Activated CD4-positive, CD25-positive, alpha-beta regulatory T cell treated with anti-CD3 and anti-CD28 coated beads, Interleukin-2, amount 50 U/mL, for 24 hours (primary cell): ENCODE measurements at regions not wholly inside any gene's neighbourhood (a gene's known extent, or its start where the extent isn't known, plus 50 kb on each side); places are given as distances from the start of the nearest gene placed in this dataset.
"Not testable (repeated sequence)": the region's sequence is repeated elsewhere in the genome, so short reads cannot be mapped to it uniquely, and the experiment has no call there.

Experiments
- ATAC-seq, 2 donors: fragments of 150-1000 bp; cut with Tn5 transposase; one replicate each; pipeline ENCODE4 v1.10.0; 2021; ENCODE audit warnings: mild to moderate bottlenecking in 1 of 2, moderate library complexity in 1 of 2

DNA sequence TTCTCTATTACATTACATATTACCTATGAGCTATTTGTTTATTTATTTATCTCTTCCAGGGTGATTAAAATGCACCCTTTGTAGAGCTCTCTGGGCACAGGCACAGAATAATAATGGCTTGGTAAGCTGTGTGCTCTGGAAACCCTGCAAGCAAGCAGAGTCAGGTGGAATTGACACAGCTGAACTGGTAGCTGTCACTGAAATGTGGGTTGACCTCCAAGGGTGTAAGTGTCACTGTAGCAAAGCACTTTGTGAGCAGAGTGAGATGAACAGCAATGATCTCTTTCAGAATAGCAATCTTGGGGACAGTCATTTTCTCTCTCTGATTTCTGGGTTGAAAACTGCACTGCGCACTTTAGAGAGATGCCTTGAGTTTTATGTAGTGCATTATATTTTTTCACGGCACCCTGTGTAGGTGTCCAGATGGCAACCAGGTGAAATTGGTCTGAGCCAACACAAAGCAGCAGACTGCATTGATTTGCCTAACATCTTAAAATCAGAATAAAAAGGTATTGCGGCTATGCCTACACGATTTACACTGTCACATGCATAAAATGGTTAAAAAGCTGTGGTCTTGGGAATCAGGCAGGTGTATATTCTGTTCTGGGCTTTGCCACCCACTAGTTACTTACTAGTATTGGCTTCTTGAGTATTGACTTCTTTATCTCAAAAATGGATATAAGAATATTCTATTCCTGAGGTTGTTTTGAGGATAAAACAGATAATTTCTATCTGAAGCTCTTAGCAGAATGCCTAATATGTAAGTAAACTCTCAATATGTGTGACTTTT, 450.3 kb downstream of the RAPGEF2 start:
- no peak for ATAC-seq

DNA sequence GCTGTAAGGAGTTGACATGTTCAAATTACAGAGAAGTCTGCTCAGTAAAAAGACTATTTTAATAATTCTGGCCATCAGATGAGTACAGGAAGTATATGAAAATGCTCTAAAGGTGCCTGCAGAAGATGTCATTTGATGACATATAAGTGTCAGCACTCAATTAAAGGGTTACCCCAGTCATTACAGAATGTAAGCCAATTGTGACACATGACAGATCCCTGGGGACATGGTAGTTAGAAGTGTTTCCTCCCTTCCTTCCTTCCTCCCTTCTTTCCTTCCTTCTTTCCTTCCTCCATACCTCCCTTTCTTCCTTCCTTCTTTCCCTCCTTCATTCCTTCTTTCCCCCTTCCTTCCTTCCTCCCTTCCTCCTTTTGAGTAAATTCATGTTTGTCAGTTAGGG, 453.0 kb downstream of the RAPGEF2 start:
- no peak for ATAC-seq

DNA sequence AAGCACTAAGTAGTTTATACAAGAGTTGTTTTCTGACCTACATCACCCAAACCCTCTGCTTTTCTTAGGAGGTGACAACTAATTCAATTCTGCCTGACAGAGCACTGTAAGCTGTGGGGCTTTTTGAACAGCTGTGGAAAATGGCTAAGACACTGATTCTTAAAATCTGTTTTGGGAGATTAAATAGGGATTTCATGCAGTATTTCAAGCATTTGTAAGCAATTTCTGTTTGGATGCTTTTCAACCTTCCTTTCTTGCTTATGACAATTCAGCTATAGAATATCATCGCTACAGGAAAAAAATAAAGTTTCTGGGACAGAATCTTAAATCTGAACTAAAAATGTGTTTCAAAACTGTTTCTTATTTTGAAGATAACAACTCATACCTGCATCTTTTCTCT, 459.5 kb downstream of the RAPGEF2 start:
- ATAC-seq, result no peak

DNA sequence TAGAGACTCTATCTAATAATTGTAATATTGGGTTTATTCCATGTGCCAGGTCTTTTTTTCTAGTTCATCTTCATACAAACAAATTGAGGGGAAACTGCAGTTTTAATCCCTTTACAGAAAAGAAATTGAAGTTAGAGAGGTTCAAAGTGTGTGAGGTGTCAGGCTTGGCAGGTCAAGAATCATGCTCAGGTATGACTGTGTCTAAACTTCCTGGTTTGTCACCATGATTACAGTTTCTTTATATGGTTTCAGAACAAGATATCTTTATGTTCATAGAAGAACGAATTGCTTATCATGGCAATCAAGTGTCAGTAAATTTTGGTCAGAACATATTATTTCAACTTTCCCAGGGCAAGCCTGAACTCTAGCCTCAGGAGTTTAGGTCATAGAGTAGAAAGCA, 460.4 kb downstream of the RAPGEF2 start:
- ATAC-seq, result no peak

DNA sequence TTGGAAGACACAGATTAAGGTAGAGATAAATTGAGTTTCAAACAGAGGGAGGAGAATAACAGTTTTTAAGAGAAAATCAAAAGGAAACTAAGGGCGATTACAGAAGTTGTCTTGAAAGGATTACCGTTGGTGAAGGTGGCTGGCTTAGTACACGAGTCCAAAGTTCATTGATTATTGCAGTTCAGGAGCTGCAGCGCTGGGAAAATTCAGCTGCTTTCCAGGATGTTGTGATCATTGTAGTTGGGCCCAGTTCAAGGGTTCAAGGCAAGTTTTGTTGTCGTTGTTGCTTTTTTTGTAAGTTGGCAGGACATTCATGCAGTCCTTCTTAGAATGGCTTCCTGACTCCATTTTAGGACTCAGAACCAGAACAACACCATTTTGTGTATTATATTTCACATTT, 461.7 kb downstream of the RAPGEF2 start:
- ATAC-seq, result no peak

DNA sequence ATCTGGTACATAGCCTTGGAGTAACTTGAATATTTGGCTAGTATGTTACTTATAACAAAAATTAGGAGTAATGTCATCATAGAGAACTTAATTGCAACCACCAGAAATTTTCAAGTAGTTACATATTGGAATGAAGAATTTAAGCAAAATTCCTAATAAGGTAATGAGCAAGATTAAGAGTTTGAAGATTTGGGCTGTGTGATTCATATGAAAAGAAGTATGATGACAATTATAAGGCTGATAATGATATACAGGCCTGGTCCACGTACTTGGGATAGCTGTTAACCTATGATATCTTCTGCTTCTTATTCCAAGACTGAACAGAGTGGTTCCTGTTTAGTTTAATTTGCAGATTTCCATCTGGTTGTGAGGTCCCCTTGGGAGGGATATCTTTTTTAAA, 463.9 kb downstream of the RAPGEF2 start:
- no peak for ATAC-seq

DNA sequence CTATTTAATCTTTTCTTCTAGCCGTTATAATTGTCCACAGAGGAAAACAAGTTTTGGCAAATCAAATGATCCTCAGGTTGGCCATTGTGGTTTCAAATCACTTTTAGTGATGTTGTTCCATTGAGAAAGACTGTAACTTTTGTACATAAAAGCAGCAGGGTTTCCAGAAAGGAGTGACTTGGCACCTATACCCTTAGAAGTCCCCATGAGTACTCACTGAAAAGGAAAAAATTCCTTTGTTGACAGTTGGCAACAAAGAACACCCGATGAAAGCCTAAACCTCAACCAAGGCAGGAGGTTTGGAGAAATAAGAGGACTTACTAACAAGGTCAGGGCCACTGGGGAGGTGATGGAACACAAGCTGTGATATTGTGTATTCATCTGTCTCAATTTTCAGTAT, 474.4 kb downstream of the RAPGEF2 start:
- ATAC-seq, result no peak

- ATAC-seq, result no peak
These were observed 479.8 kb downstream of the RAPGEF2 start for GRCh38 chr4:159582685-159583084.

DNA sequence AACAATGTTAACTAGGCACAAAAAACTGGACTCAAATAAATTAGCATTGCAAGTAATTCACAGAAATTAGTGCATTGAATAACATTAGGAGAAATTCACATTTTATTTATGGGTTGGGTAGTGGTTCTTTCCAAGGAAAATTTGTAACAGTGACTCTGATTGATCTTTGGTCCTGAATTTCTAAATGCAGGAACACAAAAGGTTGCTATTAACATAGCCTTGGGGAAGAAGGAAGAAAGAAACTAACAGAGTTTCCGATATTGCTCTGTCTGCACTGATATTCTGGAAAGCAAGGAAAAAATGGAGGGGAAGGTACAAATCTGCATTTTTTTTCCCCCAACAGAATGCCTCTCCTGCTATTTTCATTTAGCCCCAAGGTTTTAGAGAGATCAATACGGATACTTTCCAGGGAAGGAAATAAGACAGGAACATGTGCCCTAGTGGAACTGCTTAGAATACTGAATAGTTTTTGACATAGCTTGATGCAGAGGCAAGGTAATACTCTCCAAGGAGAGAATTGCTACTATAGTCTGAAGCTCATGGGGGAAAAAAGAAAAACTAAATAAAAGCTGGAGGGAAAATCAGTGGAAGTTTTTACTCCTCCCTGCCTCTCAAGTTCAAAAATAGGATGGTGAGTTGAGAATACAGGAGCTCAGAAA, 490.1 kb downstream of the RAPGEF2 start:
- no peak for ATAC-seq

GRCh38 chr4:159593681-159594080, 490.8 kb downstream of the RAPGEF2 start:
- ATAC-seq, result no peak

DNA sequence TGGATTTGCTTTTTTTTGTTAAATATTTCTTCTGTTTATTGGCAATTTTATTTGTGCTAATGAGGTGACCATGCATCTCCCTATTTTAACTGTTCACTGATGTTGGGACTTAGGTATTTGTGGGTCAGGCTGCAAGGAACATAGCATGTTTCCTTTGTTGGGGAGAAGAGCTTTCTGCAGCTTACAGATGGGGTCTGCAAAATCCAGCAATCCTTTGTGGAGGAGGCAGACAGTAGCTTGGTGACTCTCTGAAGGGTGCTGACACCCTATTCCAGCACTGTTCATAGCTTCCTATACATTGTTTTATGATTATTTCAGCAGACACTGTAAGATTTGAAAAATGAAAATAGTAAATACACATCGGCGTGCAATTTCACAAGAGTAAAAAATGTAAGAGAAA, 491.7 kb downstream of the RAPGEF2 start:
- ATAC-seq, result no peak

GRCh38 chr4:159595101-159595500, 492.2 kb downstream of the RAPGEF2 start:
- ATAC-seq, result not testable (repeated sequence)

DNA sequence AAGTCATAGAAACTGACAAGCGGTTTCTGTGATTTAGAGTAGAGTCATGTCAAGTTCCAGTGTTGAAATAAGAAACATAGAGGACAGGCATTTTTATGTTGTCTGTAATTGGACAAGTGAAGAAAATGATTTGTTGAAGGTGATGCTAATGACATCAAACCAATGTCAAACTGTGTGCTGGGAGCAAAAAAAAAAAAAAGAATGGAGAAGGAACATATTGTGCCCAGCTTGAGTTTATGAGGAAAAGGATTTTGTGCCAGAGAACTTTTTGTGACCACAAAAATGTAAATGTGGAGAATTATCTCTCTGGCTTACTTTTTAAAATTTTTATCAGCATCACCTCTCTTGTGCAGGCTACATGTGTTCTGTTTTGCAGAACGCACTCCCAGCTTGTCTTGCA, 495.7 kb downstream of the RAPGEF2 start:
- ATAC-seq, result no peak

- no peak for ATAC-seq
These were observed 497.2 kb downstream of the RAPGEF2 start for GRCh38 chr4:159600061-159600460.

DNA sequence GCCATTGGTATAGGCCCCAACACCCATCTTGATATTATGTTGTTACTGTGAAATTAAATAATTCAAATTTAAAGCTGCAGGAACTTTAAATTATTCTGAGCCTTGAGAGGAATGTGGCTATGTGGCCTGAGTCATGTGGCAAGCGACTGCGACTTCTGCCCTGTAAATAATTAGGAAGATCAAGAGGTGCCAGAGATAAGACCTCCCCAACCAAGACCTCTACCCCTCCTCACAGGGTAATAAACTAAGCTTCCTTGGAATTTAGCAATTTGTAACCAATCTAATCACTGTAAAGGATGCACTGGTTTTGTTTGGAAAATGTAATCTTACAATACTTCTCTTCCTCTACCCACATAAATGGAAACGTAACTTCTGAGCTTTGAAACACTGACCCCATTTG, 501.9 kb downstream of the RAPGEF2 start:
- ATAC-seq, result no peak

DNA sequence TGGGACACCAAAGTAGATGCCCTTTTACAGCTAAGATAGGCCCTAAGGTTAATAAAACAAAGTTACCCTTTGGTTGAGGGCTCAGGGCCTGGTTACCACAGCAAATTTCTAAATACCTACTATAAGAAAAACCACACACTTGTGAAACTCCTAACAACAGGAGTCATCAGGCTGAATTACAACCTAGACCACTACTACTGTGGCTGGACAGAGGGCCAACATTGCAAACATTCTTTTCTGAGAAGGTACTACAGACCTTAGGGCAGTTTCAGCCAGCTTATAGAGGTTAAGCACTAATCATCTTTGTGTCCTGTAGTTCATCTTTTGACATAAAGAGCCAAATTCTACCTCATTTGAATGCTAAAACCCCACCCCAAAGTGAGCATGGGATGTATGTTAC, 504.0 kb downstream of the RAPGEF2 start:
- ATAC-seq, result no peak

DNA sequence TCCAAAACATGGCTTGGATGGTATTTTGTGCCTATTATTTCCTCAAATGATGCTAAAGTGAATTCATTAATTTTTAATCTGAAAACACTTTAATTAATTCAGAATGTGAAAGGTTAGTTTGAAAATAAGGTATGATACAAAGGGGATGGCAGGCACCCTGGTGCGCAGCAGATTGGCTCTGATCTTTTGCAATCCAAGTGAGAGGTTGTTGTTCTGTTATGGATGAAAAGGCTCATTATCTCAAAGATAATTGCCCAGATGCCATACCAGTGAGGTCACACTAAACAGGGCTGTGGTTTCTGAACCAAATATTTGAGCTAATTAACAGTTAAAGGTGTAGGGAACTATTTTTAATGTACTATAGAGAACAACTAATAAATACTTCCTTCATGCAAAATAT, 504.9 kb downstream of the RAPGEF2 start:
- no peak for ATAC-seq

GRCh38 chr4:159608436-159608835, 505.6 kb downstream of the RAPGEF2 start:
- no peak for ATAC-seq

DNA sequence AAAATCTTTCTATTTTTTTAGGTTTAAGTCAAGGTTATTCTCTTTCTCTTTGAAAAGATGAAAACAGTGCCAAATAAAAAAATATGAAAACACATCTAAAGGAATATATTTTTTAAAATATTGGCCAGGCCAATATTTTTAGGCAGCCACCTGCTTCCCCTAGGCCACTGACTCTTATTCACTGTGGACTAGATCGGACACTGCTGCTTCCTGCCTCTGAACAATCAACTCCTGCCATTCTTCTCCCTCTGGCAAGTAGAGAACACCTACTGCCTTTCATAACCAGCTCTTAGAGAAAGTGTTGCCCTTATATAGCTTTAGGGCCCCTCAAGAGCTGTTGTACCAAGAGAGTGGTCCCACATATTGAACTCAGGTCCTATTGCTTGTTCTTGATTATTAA, 529.2 kb downstream of the RAPGEF2 start:
- no peak for ATAC-seq

- ATAC-seq, result no peak
These were observed 536.9 kb downstream of the RAPGEF2 start for GRCh38 chr4:159639671-159640323.

- no peak for ATAC-seq
These were observed 546.4 kb downstream of the RAPGEF2 start for GRCh38 chr4:159649237-159649636.

DNA sequence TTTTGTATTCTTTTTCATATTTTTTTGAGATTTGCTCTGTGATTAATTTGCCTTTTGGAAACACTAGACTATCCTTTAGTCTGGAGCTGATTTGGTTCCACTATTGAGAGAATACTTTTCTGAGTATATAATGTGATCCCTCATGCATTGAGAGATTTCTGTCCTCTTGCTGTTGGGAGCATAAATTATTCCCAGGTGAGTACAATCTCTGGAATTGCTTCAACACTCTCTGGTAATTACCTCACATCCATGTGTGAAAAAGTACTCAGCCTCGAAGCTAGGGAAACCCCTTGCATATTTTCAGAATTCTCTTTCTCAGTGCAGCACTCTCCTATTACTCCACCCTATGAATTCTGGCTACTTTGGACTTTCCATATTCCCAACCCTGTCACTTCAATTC, 550.0 kb downstream of the RAPGEF2 start:
- no peak for ATAC-seq

DNA sequence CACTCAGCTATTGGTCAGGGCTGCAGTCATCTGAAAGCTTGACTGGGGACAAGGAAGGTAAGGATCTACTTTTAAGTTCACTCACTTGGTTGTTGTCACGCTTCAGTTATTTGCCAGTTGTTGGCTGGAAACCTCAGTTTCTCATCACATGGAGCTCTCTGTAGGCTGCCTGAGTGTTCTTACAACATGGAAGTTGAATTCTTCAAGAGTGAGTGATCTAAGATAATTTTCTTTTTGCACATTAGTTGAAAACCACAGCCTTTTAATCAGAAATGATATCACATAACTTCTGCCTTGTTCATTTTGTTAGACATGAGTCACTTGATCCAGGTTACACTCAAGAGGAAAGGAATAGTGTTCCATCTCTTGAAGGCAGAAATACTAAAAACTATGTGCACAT, 552.7 kb downstream of the RAPGEF2 start:
- no peak for ATAC-seq

GRCh38 chr4:159669094-159669493, 566.2 kb downstream of the RAPGEF2 start:
- ATAC-seq, result no peak
